IMR-90 (cell line): ENCODE measurements at regions not wholly inside any gene's neighbourhood (a gene's known extent, or its start where the extent isn't known, plus 50 kb on each side); places are given as distances from the start of the nearest gene placed in this dataset.

Source experiments
- ATAC-seq: fragments of 200-7000 bp; cut with Tn5 transposase; 2 replicates; pipeline ENCODE4 v1.9.1; 2020; ENCODE audit warnings: low read depth, mild to moderate bottlenecking, moderate library complexity
- BruUV-seq: library from RNA; stranded (reverse); fragments of 400-500 nt; replicated peaks from 2 replicates; lab custom pipeline; 2021; lab: Mats Ljungman, UMichigan
- CTCF ChIA-PET: fragments of 300-600 bp; formaldehyde crosslinking; extraction: SDS; loops from one replicate; lab custom pipeline; 2021; ENCODE audit warnings: antibody characterized with exemption; lab: Yijun Ruan, JAX
- POLR2A ChIA-PET: fragments of 300-600 bp; sonication (Branson Sonifier 250); formaldehyde crosslinking; loops from one replicate; lab custom pipeline; 2022; ENCODE audit warnings: antibody characterized with exemption; ENCODE audit not compliant: unreplicated experiment; lab: Charles Lee
- DNase-seq: peaks from one replicate; pipeline ENCODE4 v3.0.0; 2013
- H2AFZ ChIP-seq: replicated peaks from 2 replicates; pipeline ENCODE3; 2013; ENCODE audit warnings: low read length, mild to moderate bottlenecking; ENCODE audit not compliant: poor library complexity
- H2AK5ac ChIP-seq: 2 replicates; pipeline ENCODE4 v1.6.1; 2013; ENCODE audit warnings: low read depth, low read length, inconsistent platforms
- H2AK9ac ChIP-seq: replicated peaks from 2 replicates; pipeline ENCODE3; 2013; ENCODE audit warnings: mild to moderate bottlenecking, low read depth, low read length, moderate library complexity; ENCODE audit not compliant: poor library complexity
- H2BK120ac ChIP-seq: 2 replicates; pipeline ENCODE4 v1.6.1; 2013; ENCODE audit warnings: low read depth, low read length, inconsistent platforms
- H2BK15ac ChIP-seq: 3 replicates; pipeline ENCODE4 v1.6.1; 2013; ENCODE audit warnings: low read depth, low read length, inconsistent platforms
- H2BK20ac ChIP-seq: 2 replicates; pipeline ENCODE4 v1.6.1; 2013; ENCODE audit warnings: low read depth, mild to moderate bottlenecking, inconsistent platforms, low read length, moderate library complexity
- H2BK5ac ChIP-seq: 2 replicates; pipeline ENCODE4 v1.6.1; 2013; ENCODE audit warnings: mild to moderate bottlenecking, low read depth, low read length, inconsistent platforms; ENCODE audit not compliant: poor library complexity, severe bottlenecking
- H3K14ac ChIP-seq: replicated peaks from 2 replicates; pipeline ENCODE4 v1.6.1; 2013; ENCODE audit warnings: low read depth, low read length, inconsistent platforms
- H3K18ac ChIP-seq: 2 replicates; pipeline ENCODE4 v1.6.1; 2013; ENCODE audit warnings: low read depth, low read length, control low read depth
- H3K23ac ChIP-seq: 2 replicates; pipeline ENCODE4 v1.6.1; 2013; ENCODE audit warnings: low read depth, low read length, inconsistent platforms
- H3K27ac ChIP-seq: 2 replicates; pipeline ENCODE4 v1.5.1; 2013; ENCODE audit warnings: mild to moderate bottlenecking, control low read depth, low read length; ENCODE audit not compliant: insufficient read depth
- H3K27me3 ChIP-seq: 2 replicates; pipeline ENCODE4 v1.6.1; 2013; ENCODE audit warnings: low read length; ENCODE audit not compliant: control insufficient read depth, insufficient read depth
- H3K36me3 ChIP-seq: 2 replicates; pipeline ENCODE4 v1.6.1; 2013; ENCODE audit warnings: low read length, mixed read lengths; ENCODE audit not compliant: control insufficient read depth, insufficient read depth
- H3K4ac ChIP-seq: 2 replicates; pipeline ENCODE4 v1.6.1; 2013; ENCODE audit warnings: low read depth, low read length, inconsistent platforms
- H3K4me1 ChIP-seq: 2 replicates; pipeline ENCODE4 v1.6.1; 2013; ENCODE audit warnings: low read length, mixed read lengths; ENCODE audit not compliant: control insufficient read depth, insufficient read depth
- H3K4me2 ChIP-seq: 2 replicates; pipeline ENCODE4 v1.6.1; 2013; ENCODE audit warnings: low read depth, mild to moderate bottlenecking, control low read depth, low read length, moderate library complexity
- H3K4me3 ChIP-seq: 2 replicates; pipeline ENCODE4 v1.5.1; 2013; ENCODE audit warnings: low read depth, mild to moderate bottlenecking, control low read depth, low read length, moderate library complexity; ENCODE audit not compliant: insufficient read depth
- H3K56ac ChIP-seq: 2 replicates; pipeline ENCODE4 v1.6.1; 2013; ENCODE audit warnings: low read length, inconsistent platforms; ENCODE audit not compliant: insufficient read depth; ENCODE audit errors: extremely low read depth
- H3K79me1 ChIP-seq, 2 experiments: 2 replicates each; pipeline ENCODE4 v1.6.1; 2013; ENCODE audit warnings: low read length in 2 of 2, inconsistent platforms in 1 of 2, low read depth in 1 of 2
- H3K9ac ChIP-seq: 2 replicates; pipeline ENCODE4 v1.6.1; 2013; ENCODE audit warnings: low read depth, low read length, control low read depth
- H3K9me1 ChIP-seq: 2 replicates; pipeline ENCODE4 v1.6.1; 2013; ENCODE audit warnings: low read length, inconsistent platforms; ENCODE audit not compliant: insufficient read depth
- H3K9me3 ChIP-seq: 2 replicates; pipeline ENCODE4 v1.6.1; 2013; ENCODE audit warnings: low read length; ENCODE audit not compliant: control insufficient read depth, insufficient read depth
- H4K20me1 ChIP-seq: 2 replicates; pipeline ENCODE4 v1.6.1; 2013; ENCODE audit warnings: low read length, inconsistent platforms; ENCODE audit not compliant: insufficient read depth
- H4K5ac ChIP-seq: 2 replicates; pipeline ENCODE4 v1.6.1; 2013; ENCODE audit warnings: mild to moderate bottlenecking, low read depth, low read length, control low read depth
- H4K8ac ChIP-seq, 2 experiments: 2 replicates each; pipeline ENCODE4 v1.6.1; 2013; ENCODE audit warnings: low read depth in 2 of 2, low read length in 2 of 2, control low read depth in 1 of 2, inconsistent platforms in 1 of 2
- H4K91ac ChIP-seq: 2 replicates; pipeline ENCODE4 v1.6.1; 2013; ENCODE audit warnings: low read depth, low read length, inconsistent platforms; ENCODE audit not compliant: insufficient read depth
- BHLHE40 ChIP-seq: fragments of 150-350 bp; IDR thresholded peaks from 2 replicates; pipeline ENCODE4 v1.6.1; 2016; ENCODE audit warnings: mild to moderate bottlenecking, low read depth, low read length
- CEBPB ChIP-seq: IDR thresholded peaks from 2 replicates; pipeline ENCODE4 v1.6.1; 2012; ENCODE audit warnings: low read depth, low read length, improper control_type of control experiment
- CHD1 ChIP-seq: IDR thresholded peaks from 2 replicates; pipeline ENCODE4 v1.6.1; 2012; ENCODE audit warnings: low read depth, low read length, improper control_type of control experiment
- CTCF ChIP-seq: conservative IDR thresholded peaks from 2 replicates; pipeline ENCODE4 v1.5.1; 2012; ENCODE audit warnings: mild to moderate bottlenecking, low read depth, low read length, improper control_type of control experiment
- ELK1 ChIP-seq: fragments of 150-350 bp; IDR thresholded peaks from 2 replicates; pipeline ENCODE4 v1.6.1; 2016; ENCODE audit warnings: low read depth, mild to moderate bottlenecking, low read length, moderate library complexity, borderline replicate concordance
- FOS ChIP-seq: fragments of 150-350 bp; IDR thresholded peaks from 2 replicates; pipeline ENCODE4 v1.6.1; 2016; ENCODE audit warnings: low read depth, low read length
- MAFK ChIP-seq: IDR thresholded peaks from 2 replicates; pipeline ENCODE4 v1.6.1; 2012; ENCODE audit warnings: low read depth, low read length, improper control_type of control experiment
- MAZ ChIP-seq: IDR thresholded peaks from 2 replicates; pipeline ENCODE4 v1.6.1; 2012; ENCODE audit warnings: low read depth, mild to moderate bottlenecking, low read length, improper control_type of control experiment, moderate library complexity, borderline replicate concordance
- MXI1 ChIP-seq: IDR thresholded peaks from 2 replicates; pipeline ENCODE4 v1.6.1; 2012; ENCODE audit warnings: low read depth, mild to moderate bottlenecking, low read length, moderate library complexity, borderline replicate concordance
- POLR2A ChIP-seq: IDR thresholded peaks from 2 replicates; pipeline ENCODE4 v1.6.1; 2012; ENCODE audit warnings: mild to moderate bottlenecking, low read depth, low read length
- RAD21 ChIP-seq: IDR thresholded peaks from 2 replicates; pipeline ENCODE4 v1.6.1; 2012; ENCODE audit warnings: low read length, improper control_type of control experiment
- RCOR1 ChIP-seq: IDR thresholded peaks from 2 replicates; pipeline ENCODE4 v1.6.1; 2012; ENCODE audit warnings: mild to moderate bottlenecking, low read length, improper control_type of control experiment; ENCODE audit not compliant: insufficient replicate concordance
- RFX5 ChIP-seq: IDR thresholded peaks from 2 replicates; pipeline ENCODE4 v1.8.0; 2012; ENCODE audit warnings: low read depth, mild to moderate bottlenecking, low read length, moderate library complexity
- SMC3 ChIP-seq: fragments of 150-350 bp; IDR thresholded peaks from 2 replicates; pipeline ENCODE4 v1.6.1; 2016; ENCODE audit warnings: low read depth, mild to moderate bottlenecking, antibody characterized with exemption, low read length, moderate library complexity
- USF2 ChIP-seq: fragments of 150-350 bp; IDR thresholded peaks from 2 replicates; pipeline ENCODE4 v1.6.1; 2017; ENCODE audit warnings: mild to moderate bottlenecking, antibody characterized with exemption, low read length, low read depth
- WGBS, 2 experiments: methylation state at CpG; one replicate each; pipeline versions ENCODE4 v1.1.5 to v1.1.7; 2013; ENCODE audit warnings: missing lambda C conversion rate in 2 of 2; ENCODE audit not compliant: insufficient read length in 1 of 2; ENCODE audit errors: extremely low coverage in 2 of 2; 5-methylcytosine and 5-hydroxymethylcytosine counted together
- dilution Hi-C: fragments of 300-500 bp; cut with HindIII; formaldehyde crosslinking; loops from one replicate; pipeline ENCODE4 v1.14.3; 2018; ENCODE audit warnings: low sequenced_read_pairs; ENCODE audit not compliant: unreplicated experiment
- in situ Hi-C: fragments of 300-500 bp; cut with MboI; formaldehyde crosslinking; loops from 3 replicates; pipeline ENCODE4 v1.14.3; 2019; ENCODE audit warnings: low sequenced_read_pairs, inconsistent platforms, mixed read lengths
- intact Hi-C: fragments of 100-400 bp; cut with micrococcal nuclease; formaldehyde crosslinking; loops from 2 replicates; pipeline ENCODE4 v1.10.0; 2022

GRCh38 chr19:5257155-5258045 lies 83.2 kb downstream of the PTPRS start:
- Histone ChIP-seq H3K14ac (no peak overlapping the region), H2AFZ (no peak overlapping the region), H2BK15ac (no peak overlapping the region), H2AK5ac (no peak overlapping the region), H4K20me1 (no peaks in the 10 kb centered on the region), H3K27me3 (no peaks in the 10 kb centered on the region), H3K18ac (no peak overlapping the region), H3K27ac (no peak overlapping the region), H4K8ac (no peak overlapping the region), H3K4me1 (no peaks in the 10 kb centered on the region), H3K4me2 (no peak overlapping the region), H3K4me3 (no peak overlapping the region), H3K36me3 (peaks cover 46% of the 10 kb centered on the region), H3K56ac (no peak overlapping the region), H3K4ac (no peak overlapping the region), H4K5ac (no peak overlapping the region), H4K91ac (no peak overlapping the region), H2BK120ac (no peak overlapping the region), H2BK20ac (no peak overlapping the region), H3K9me1 (no peaks in the 10 kb centered on the region), H3K9ac (no peak overlapping the region), H3K9me3 (peaks cover 22% of the 10 kb centered on the region), H2BK5ac (no peak overlapping the region), H3K23ac (no peak overlapping the region), H3K79me1 (no peaks in the 10 kb centered on the region), H2AK9ac (no peak overlapping the region)
- dilution Hi-C loops, result no loop called here
- 92% methylated on average over 7 of the region's 43 CpGs; no CpG with 5 or more reads in 1 of the 2 experiments for WGBS, 2 experiments
- intact Hi-C loops, result no loop called here
- ATAC-seq (no peak), DNase-seq (no peak)
- in situ Hi-C loops, result no loop called here
- CTCF ChIA-PET, result no interaction called here
- POLR2A ChIA-PET, result no interaction called here
- no TSS peak for BruUV-seq
- no peak for TF ChIP-seq RFX5
- no peak for TF ChIP-seq ELK1
- TF ChIP-seq FOS, result no peak
- no peak for TF ChIP-seq SMC3
- TF ChIP-seq MXI1, result no peak
- no peak for TF ChIP-seq RCOR1
- TF ChIP-seq POLR2A, result no peak
- no peak for TF ChIP-seq MAZ
- no peak for TF ChIP-seq MAFK
- TF ChIP-seq CTCF, result no peak
- no peak for TF ChIP-seq CHD1
- no peak for TF ChIP-seq USF2
- TF ChIP-seq CEBPB, result no peak
- TF ChIP-seq BHLHE40, result no peak
- no peak for TF ChIP-seq RAD21
